ENCODE measurements at regions not wholly inside any gene's neighbourhood (a gene's known extent, or its start where the extent isn't known, plus 50 kb on each side); places are given as distances from the start of the nearest gene placed in this dataset.
"Not testable (repeated sequence)": the region's sequence is repeated elsewhere in the genome, so short reads cannot be mapped to it uniquely, and the experiment has no call there.

- no peak for TF ChIP-seq Cebpa-rat (IDR thresholded peaks at IDR 0.05)
These were observed 295.5 kb downstream of the SLC7A11 start for GRCh38 chr4:137946453-137947174.

GRCh38 chr4:137942815-137943214 is 299.3 kb downstream of the SLC7A11 start:
- H3K9ac ChIP-seq, H3K4me1 ChIP-seq, H4K20me1 ChIP-seq, H3K4me2 ChIP-seq, H3K36me3 ChIP-seq, H3K27me3 ChIP-seq, H3K4me3 ChIP-seq, H3K27ac ChIP-seq: not testable (repeated sequence)
- H3K9me3 ChIP-seq, result peaks cover 12% of the 10 kb centered on the region

More at GRCh38 chr4:137946453-137947174, 295.5 kb downstream of the SLC7A11 start:
- Histone ChIP-seq H3K27me3 (no peaks in the 10 kb centered on the region), H3K36me3 (no peaks in the 10 kb centered on the region), H4K20me1 (no peaks in the 10 kb centered on the region), H3K4me3 (no peak overlapping the region), H3K27ac (no peak overlapping the region), H3K4me2 (no peak overlapping the region), H3K4me1 (no peaks in the 10 kb centered on the region), H3K9ac (no peak overlapping the region), H3K9me3 (peaks cover 6% of the 10 kb centered on the region)

- not testable (repeated sequence) for H3K9ac ChIP-seq, H4K20me1 ChIP-seq, H3K36me3 ChIP-seq, H3K27ac ChIP-seq, H3K4me3 ChIP-seq, H3K4me1 ChIP-seq, H3K4me2 ChIP-seq, H3K27me3 ChIP-seq
- peaks cover 12% of the 10 kb centered on the region for H3K9me3 ChIP-seq
These were observed 300.1 kb downstream of the SLC7A11 start for GRCh38 chr4:137942015-137942515.

GRCh38 chr4:137934911-137935310 is 307.2 kb downstream of the SLC7A11 start:
- TF ChIP-seq Cebpa-rat (IDR thresholded peaks at IDR 0.05), result no peak
- Histone ChIP-seq H3K27me3 (no peaks in the 10 kb centered on the region), H3K36me3 (no peaks in the 10 kb centered on the region), H3K9me3 (peaks cover 2% of the 10 kb centered on the region), H3K4me2 (no peak overlapping the region), H4K20me1 (no peaks in the 10 kb centered on the region), H3K27ac (no peak overlapping the region), H3K9ac (no peak overlapping the region), H3K4me3 (no peak overlapping the region), H3K4me1 (no peaks in the 10 kb centered on the region)

- Histone ChIP-seq H3K27ac (no peak overlapping the region), H3K9ac (no peak overlapping the region), H3K4me3 (no peak overlapping the region), H3K4me1 (no peaks in the 10 kb centered on the region), H3K4me2 (no peak overlapping the region), H3K9me3 (no peaks in the 10 kb centered on the region), H3K27me3 (no peaks in the 10 kb centered on the region), H3K36me3 (no peaks in the 10 kb centered on the region), H4K20me1 (no peaks in the 10 kb centered on the region)
- TF ChIP-seq Cebpa-rat (IDR thresholded peaks at IDR 0.05), result no peak
These were observed 308.1 kb downstream of the SLC7A11 start for GRCh38 chr4:137934046-137934445.

GRCh38 chr4:137927972-137928371 is 314.2 kb downstream of the SLC7A11 start:
- H3K9me3 ChIP-seq, result no peaks in the 10 kb centered on the region
- H4K20me1 ChIP-seq, result no peaks in the 10 kb centered on the region
- no peak overlapping the region for H3K4me3 ChIP-seq
- no peak overlapping the region for H3K4me2 ChIP-seq
- no peaks in the 10 kb centered on the region for H3K27me3 ChIP-seq
- H3K27ac ChIP-seq, result no peak overlapping the region
- TF ChIP-seq Cebpa-rat (IDR thresholded peaks at IDR 0.05), result no peak
- H3K4me1 ChIP-seq, result no peaks in the 10 kb centered on the region
- no peak overlapping the region for H3K9ac ChIP-seq
- no peaks in the 10 kb centered on the region for H3K36me3 ChIP-seq

- no peak for TF ChIP-seq Cebpa-rat (IDR thresholded peaks at IDR 0.05)
- Histone ChIP-seq H3K36me3 (no peaks in the 10 kb centered on the region), H3K9me3 (no peaks in the 10 kb centered on the region), H3K27ac (no peak overlapping the region), H3K4me2 (no peak overlapping the region), H3K9ac (no peak overlapping the region), H4K20me1 (no peaks in the 10 kb centered on the region), H3K4me1 (no peaks in the 10 kb centered on the region), H3K27me3 (no peaks in the 10 kb centered on the region), H3K4me3 (no peak overlapping the region)
These were observed 318.7 kb downstream of the SLC7A11 start for GRCh38 chr4:137923494-137923893.

- no peaks in the 10 kb centered on the region for H3K9me3 ChIP-seq
- no peak for TF ChIP-seq Cebpa-rat (IDR thresholded peaks at IDR 0.05)
- no peak overlapping the region for H3K4me3 ChIP-seq
- no peak overlapping the region for H3K9ac ChIP-seq
- H3K27me3 ChIP-seq, result no peaks in the 10 kb centered on the region
- no peak overlapping the region for H3K4me2 ChIP-seq
- H3K27ac ChIP-seq, result no peak overlapping the region
- no peaks in the 10 kb centered on the region for H4K20me1 ChIP-seq
- H3K4me1 ChIP-seq, result no peaks in the 10 kb centered on the region
- no peaks in the 10 kb centered on the region for H3K36me3 ChIP-seq
These were observed 319.4 kb downstream of the SLC7A11 start for GRCh38 chr4:137922721-137923120.

GRCh38 chr4:137909529-137910309 is 332.4 kb downstream of the SLC7A11 start:
- Histone ChIP-seq H3K9ac (no peak overlapping the region), H3K9me3 (peaks cover 6% of the 10 kb centered on the region; the same call in 1 of the 2 replicates), H3K4me1 (no peaks in the 10 kb centered on the region), H3K4me2 (no peak overlapping the region), H3K27ac (no peak overlapping the region), H4K20me1 (no peaks in the 10 kb centered on the region), H3K36me3 (no peaks in the 10 kb centered on the region), H3K27me3 (no peaks in the 10 kb centered on the region), H3K4me3 (no peak overlapping the region)
- no peak for TF ChIP-seq Cebpa-rat (IDR thresholded peaks at IDR 0.05)

- H3K4me1 ChIP-seq, result no peaks in the 10 kb centered on the region
- no peak overlapping the region for H3K4me2 ChIP-seq
- no peak overlapping the region for H3K4me3 ChIP-seq
- no peaks in the 10 kb centered on the region for H3K36me3 ChIP-seq
- no peak overlapping the region for H3K9ac ChIP-seq
- H3K9me3 ChIP-seq, result no peaks in the 10 kb centered on the region
- TF ChIP-seq Cebpa-rat (IDR thresholded peaks at IDR 0.05), result no peak
- no peaks in the 10 kb centered on the region for H4K20me1 ChIP-seq
- H3K27ac ChIP-seq, result no peak overlapping the region
- H3K27me3 ChIP-seq, result no peaks in the 10 kb centered on the region
These were observed 336.2 kb downstream of the SLC7A11 start for GRCh38 chr4:137905930-137906329.
